ENCODE measurements at regions not wholly inside any gene's neighbourhood (a gene's known extent, or its start where the extent isn't known, plus 50 kb on each side); places are given as distances from the start of the nearest gene placed in this dataset.

- Histone ChIP-seq H3K27me3 (no peaks in the 10 kb centered on the region), H3K27ac (no peak overlapping the region), H3K4me1 (ENCODE audit: insufficient read depth) (no peaks in the 10 kb centered on the region), H3K9me3 (ENCODE audit: low read depth) (no peaks in the 10 kb centered on the region), H3K4me3 (no peak overlapping the region), H3K9me2 (replicated peaks; ENCODE audit: insufficient read depth) (no peaks in the 10 kb centered on the region), H3K79me2 (no peaks in the 10 kb centered on the region), H3K4me2 (no peak overlapping the region), H4K20me1 (ENCODE audit: insufficient read depth, poor library complexity, severe bottlenecking) (no peaks in the 10 kb centered on the region), H2AFZ (no peak overlapping the region), H3K36me3 (replicated peaks; ENCODE audit: insufficient read depth, low read depth) (no peaks in the 10 kb centered on the region)
- DNase-seq (ENCODE audit: low spot score), result no peak
- TF ChIP-seq EZH2 (IDR thresholded peaks at IDR 0.05; ENCODE audit: borderline replicate concordance), result no peak
- no peak for TF ChIP-seq CTCF (IDR thresholded peaks at IDR 0.05; ENCODE audit: poor library complexity)
- TF ChIP-seq EZH2phosphoT487 (IDR thresholded peaks at IDR 0.05; ENCODE audit: low read depth, severe bottlenecking, unreplicated experiment), result no peak
- WGBS (ENCODE audit: low lambda C conversion rate, missing lambda C conversion rate), result 74% methylated on average over 2 of the region's 2 CpGs
Observed at GRCh38 chr2:84373391-84373790, 85.7 kb downstream of the SUCLG1 start.

GRCh38 chr2:84362541-84362940 lies 96.5 kb downstream of the SUCLG1 start:
- no peak overlapping the region for H3K27ac ChIP-seq
- H3K4me3 ChIP-seq, result no peak overlapping the region
- no peak for DNase-seq (ENCODE audit: low spot score)
- no peaks in the 10 kb centered on the region for H4K20me1 ChIP-seq (ENCODE audit: insufficient read depth, poor library complexity, severe bottlenecking)
- no peaks in the 10 kb centered on the region for H3K9me2 ChIP-seq (replicated peaks; ENCODE audit: insufficient read depth)
- H3K4me1 ChIP-seq (ENCODE audit: insufficient read depth), result no peaks in the 10 kb centered on the region
- no peaks in the 10 kb centered on the region for H3K36me3 ChIP-seq (replicated peaks; ENCODE audit: insufficient read depth, low read depth)
- H3K4me2 ChIP-seq, result no peak overlapping the region
- H3K79me2 ChIP-seq, result no peaks in the 10 kb centered on the region
- TF ChIP-seq EZH2phosphoT487 (IDR thresholded peaks at IDR 0.05; ENCODE audit: low read depth, severe bottlenecking, unreplicated experiment) (no peak), EZH2 (IDR thresholded peaks at IDR 0.05; ENCODE audit: borderline replicate concordance) (no peak), CTCF (IDR thresholded peaks at IDR 0.05; ENCODE audit: poor library complexity) (no peak)
- no peaks in the 10 kb centered on the region for H3K27me3 ChIP-seq
- 64% methylated on average over 1 of the region's 1 CpG for WGBS (ENCODE audit: low lambda C conversion rate, missing lambda C conversion rate)
- no peaks in the 10 kb centered on the region for H3K9me3 ChIP-seq (ENCODE audit: low read depth)
- no peak overlapping the region for H2AFZ ChIP-seq

GRCh38 chr2:84338069-84338468 lies 121.0 kb downstream of the SUCLG1 start:
- no peak overlapping the region for H3K27ac ChIP-seq
- H3K27me3 ChIP-seq, result no peaks in the 10 kb centered on the region
- H3K36me3 ChIP-seq (replicated peaks; ENCODE audit: insufficient read depth, low read depth), result no peaks in the 10 kb centered on the region
- H3K4me3 ChIP-seq, result no peak overlapping the region
- TF ChIP-seq CTCF (IDR thresholded peaks at IDR 0.05; ENCODE audit: poor library complexity) (no peak), EZH2phosphoT487 (IDR thresholded peaks at IDR 0.05; ENCODE audit: low read depth, severe bottlenecking, unreplicated experiment) (no peak), EZH2 (IDR thresholded peaks at IDR 0.05; ENCODE audit: borderline replicate concordance) (no peak)
- no peak for DNase-seq (ENCODE audit: low spot score)
- H3K9me2 ChIP-seq (replicated peaks; ENCODE audit: insufficient read depth), result no peaks in the 10 kb centered on the region
- no peak overlapping the region for H3K4me2 ChIP-seq
- WGBS (ENCODE audit: low lambda C conversion rate, missing lambda C conversion rate), result 45% methylated on average over 3 of the region's 3 CpGs
- H3K79me2 ChIP-seq, result no peaks in the 10 kb centered on the region
- H3K4me1 ChIP-seq (ENCODE audit: insufficient read depth), result no peaks in the 10 kb centered on the region
- H2AFZ ChIP-seq, result no peak overlapping the region
- H3K9me3 ChIP-seq (ENCODE audit: low read depth), result no peaks in the 10 kb centered on the region
- no peaks in the 10 kb centered on the region for H4K20me1 ChIP-seq (ENCODE audit: insufficient read depth, poor library complexity, severe bottlenecking)
